GM12878 (cell line): ENCODE measurements at regions not wholly inside any gene's neighbourhood (a gene's known extent, or its start where the extent isn't known, plus 50 kb on each side); places are given as distances from the start of the nearest gene placed in this dataset.

ENCODE experiments used
- BCL3 ChIP-seq: IDR thresholded peaks from 2 replicates; pipeline ENCODE4 v1.6.1; 2011; ENCODE audit warnings: borderline replicate concordance, low read depth, mild to moderate bottlenecking, moderate library complexity, low read length; ENCODE audit not compliant: insufficient read depth, poor library complexity, severe bottlenecking
- CHD4 ChIP-seq: fragments of 200-600 bp; sonication (generic); IDR thresholded peaks from 2 replicates; pipeline ENCODE4 v1.6.1; 2016; ENCODE audit warnings: mild to moderate bottlenecking
- CTCF ChIP-seq, 3 experiments: IDR thresholded peaks in 2 of 3; conservative IDR thresholded peaks in 1 of 3; 2 replicates each; pipeline ENCODE4 v1.5.1; 2011; ENCODE audit warnings: low read depth in 3 of 3, low read length in 3 of 3, mild to moderate bottlenecking in 3 of 3, control low read depth in 2 of 3, moderate library complexity in 2 of 3, inconsistent platforms in 1 of 3, mixed read lengths in 1 of 3; ENCODE audit not compliant: control insufficient read depth in 2 of 3, insufficient read depth in 1 of 3; ENCODE audit errors: extremely low read depth in 1 of 3
- HCFC1 ChIP-seq: fragments of 150-350 bp; IDR thresholded peaks from 2 replicates; pipeline ENCODE4 v1.6.1; 2014; ENCODE audit warnings: low read length
- RAD21 ChIP-seq: IDR thresholded peaks from 2 replicates; pipeline ENCODE4 v1.6.1; 2011; ENCODE audit warnings: mild to moderate bottlenecking, low read depth, low read length, moderate library complexity; ENCODE audit not compliant: insufficient read depth
- SMC3 ChIP-seq: IDR thresholded peaks from 2 replicates; pipeline ENCODE4 v1.6.1; 2011; ENCODE audit warnings: low read length, improper control_type of control experiment, borderline replicate concordance
- SP1 ChIP-seq: IDR thresholded peaks from one replicate; pipeline ENCODE4 v1.6.1; 2011; ENCODE audit warnings: low read depth, low read length
- SUPT20H ChIP-seq: IDR thresholded peaks from 2 replicates; pipeline ENCODE4 v1.6.1; 2011; ENCODE audit warnings: low read depth, mild to moderate bottlenecking, low read length, moderate library complexity, borderline replicate concordance; ENCODE audit not compliant: control insufficient read depth
- USF2 ChIP-seq: IDR thresholded peaks from 2 replicates; pipeline ENCODE4 v1.6.1; 2011; ENCODE audit warnings: low read depth, low read length, improper control_type of control experiment, borderline replicate concordance

GRCh38 chrX:55340896-55341433, 76.2 kb upstream of the PAGE3 start:
- TF ChIP-seq CHD4 (no peak), SUPT20H (no peak), SMC3 (no peak), RAD21 (no peak), SP1 (no peak), CTCF (IDR thresholded peaks at IDR 0.05 in 2 of 3, conservative IDR thresholded peaks at IDR 0.05 in 1 of 3; ENCODE audit: control insufficient read depth in 2 of 3, extremely low read depth in 1 of 3, insufficient read depth in 1 of 3, low read depth in 3 of 3, low read length in 3 of 3) (no peak), HCFC1 (no peak), BCL3 (no peak), USF2 (no peak)
